GM23338 (cell line): ENCODE measurements at regions not wholly inside any gene's neighbourhood (a gene's known extent, or its start where the extent isn't known, plus 50 kb on each side); places are given as distances from the start of the nearest gene placed in this dataset.
A peak's percentile ranks its signal among the peaks of the same experiment; 100 is the strongest.

Source experiments
- ATAC-seq: fragments of 200-7000 bp; cut with Tn5 transposase; 3 replicates; pipeline ENCODE4 v1.9.1; 2020
- DNase-seq: peaks from one replicate; pipeline ENCODE4 v3.0.0-alpha.2; 2015; ENCODE audit warnings: low spot score
- H2AFZ ChIP-seq: fragments of 200-600 bp; sonication (generic); 2 replicates; pipeline ENCODE4 v1.8.0; 2016; ENCODE audit warnings: antibody characterized with exemption, mild to moderate bottlenecking, moderate library complexity
- H3F3A ChIP-seq: fragments of 200-600 bp; sonication (generic); replicated peaks from 2 replicates; pipeline ENCODE4 v1.8.0; 2017; ENCODE audit warnings: antibody characterized with exemption, mixed run types, low read depth
- H3K27ac ChIP-seq: fragments of 200-600 bp; sonication (generic); 2 replicates; pipeline ENCODE4 v1.6.1; 2016; ENCODE audit warnings: low read depth
- H3K27me3 ChIP-seq: fragments of 200-600 bp; sonication (generic); 2 replicates; pipeline ENCODE4 v1.8.0; 2016; ENCODE audit warnings: mild to moderate bottlenecking, mixed run types, moderate library complexity; ENCODE audit not compliant: insufficient read depth
- H3K36me3 ChIP-seq: fragments of 200-600 bp; sonication (generic); 2 replicates; pipeline ENCODE4 v1.8.0; 2016; ENCODE audit warnings: mild to moderate bottlenecking; ENCODE audit not compliant: insufficient read depth
- H3K4me1 ChIP-seq: fragments of 200-600 bp; sonication (generic); 2 replicates; pipeline ENCODE4 v1.8.0; 2016; ENCODE audit warnings: mild to moderate bottlenecking, moderate library complexity; ENCODE audit not compliant: insufficient read depth
- H3K4me2 ChIP-seq: fragments of 200-600 bp; sonication (generic); 2 replicates; pipeline ENCODE4 v1.7.1; 2017; ENCODE audit warnings: mixed run types
- H3K4me3 ChIP-seq: fragments of 200-600 bp; sonication (generic); 2 replicates; pipeline ENCODE4 v1.6.1; 2016; ENCODE audit warnings: mixed run types
- H3K79me2 ChIP-seq: fragments of 200-600 bp; sonication (generic); replicated peaks from 2 replicates; pipeline ENCODE4 v1.8.0; 2017; ENCODE audit warnings: mild to moderate bottlenecking; ENCODE audit not compliant: insufficient read depth
- H3K9me2 ChIP-seq: fragments of 200-600 bp; sonication (generic); 2 replicates; pipeline ENCODE4 v1.8.0; 2017; ENCODE audit not compliant: insufficient read depth
- H4K20me1 ChIP-seq: fragments of 200-600 bp; sonication (generic); replicated peaks from 2 replicates; pipeline ENCODE4 v1.8.0; 2017; ENCODE audit warnings: mild to moderate bottlenecking; ENCODE audit not compliant: insufficient read depth
- H3K27ac Mint-ChIP-seq: 2 replicates; pipeline ENCODE4 v1.8.0; 2020; ENCODE audit warnings: inconsistent platforms, mild to moderate bottlenecking, moderate library complexity, mixed read lengths
- H3K27me3 Mint-ChIP-seq: 3 replicates; pipeline ENCODE4 v1.8.0; 2022; ENCODE audit warnings: low read depth, mild to moderate bottlenecking, moderate library complexity, mixed read lengths, inconsistent platforms; ENCODE audit not compliant: insufficient read depth, poor library complexity
- H3K36me3 Mint-ChIP-seq: 3 replicates; pipeline ENCODE4 v1.8.0; 2021; ENCODE audit warnings: low read depth, mild to moderate bottlenecking, inconsistent platforms, moderate library complexity, mixed read lengths
- H3K4me1 Mint-ChIP-seq: 3 replicates; pipeline ENCODE4 v1.8.0; 2020; ENCODE audit warnings: mild to moderate bottlenecking, inconsistent platforms, mixed read lengths
- H3K4me3 Mint-ChIP-seq: 3 replicates; pipeline ENCODE4 v1.8.0; 2021; ENCODE audit warnings: moderate library complexity, mild to moderate bottlenecking, inconsistent platforms, mixed read lengths
- H3K9me3 Mint-ChIP-seq: 3 replicates; pipeline ENCODE4 v1.8.0; 2020; ENCODE audit warnings: moderate library complexity, mild to moderate bottlenecking, inconsistent platforms, mixed read lengths
- CREB1 ChIP-seq: fragments of 250-450 bp; sonication (Bioruptor Pico); IDR thresholded peaks from 2 replicates; pipeline ENCODE4 v1.5.0; 2020; ENCODE audit warnings: low read depth, mild to moderate bottlenecking, moderate library complexity
- EZH2 ChIP-seq: fragments of 200-600 bp; sonication (generic); IDR thresholded peaks from one replicate; pipeline ENCODE4 v1.8.0; 2017; ENCODE audit warnings: antibody characterized with exemption, mild to moderate bottlenecking, low read depth; ENCODE audit not compliant: unreplicated experiment
- EZH2phosphoT487 ChIP-seq: fragments of 200-600 bp; sonication (generic); IDR thresholded peaks from one replicate; pipeline ENCODE4 v1.8.1; 2018; ENCODE audit warnings: antibody characterized with exemption; ENCODE audit not compliant: unreplicated experiment
- JUNB ChIP-seq: IDR thresholded peaks from one replicate; pipeline ENCODE4 v1.6.1; 2016; ENCODE audit warnings: antibody characterized with exemption; ENCODE audit not compliant: unreplicated experiment
- NANOG ChIP-seq: IDR thresholded peaks from 2 replicates; pipeline ENCODE4 v1.6.1; 2016; ENCODE audit warnings: antibody characterized with exemption, borderline replicate concordance
- POLR2AphosphoS5 ChIP-seq: IDR thresholded peaks from 2 replicates; pipeline ENCODE4 v1.6.1; 2016; ENCODE audit warnings: antibody characterized with exemption, low read depth
- STAT1 ChIP-seq: IDR thresholded peaks from one replicate; pipeline ENCODE4 v1.6.1; 2016; ENCODE audit warnings: antibody characterized with exemption; ENCODE audit not compliant: unreplicated experiment
- ZNF114 ChIP-seq: fragments of 250-450 bp; sonication (Bioruptor Pico); IDR thresholded peaks from 2 replicates; pipeline ENCODE4 v1.5.0; 2020; ENCODE audit warnings: mild to moderate bottlenecking, moderate library complexity
- ZNF331 ChIP-seq: fragments of 250-450 bp; sonication (Bioruptor Pico); IDR thresholded peaks from 2 replicates; pipeline ENCODE4 v1.5.0; 2020; ENCODE audit warnings: low read depth, mild to moderate bottlenecking, moderate library complexity
- TF ChIP-seq, protein P1 (sequence below), 2 experiments: fragments of 200-600 bp in 1 of 2; sonication (generic) in 1 of 2; conservative IDR thresholded peaks; 2 replicates each; pipeline versions ENCODE4 v1.5.1 to v1.6.1; 2016 to 2017; ENCODE audit warnings: antibody characterized with exemption in 2 of 2, low read depth in 2 of 2, mild to moderate bottlenecking in 2 of 2, moderate library complexity in 1 of 2
- TF ChIP-seq, protein P2 (sequence below): fragments of 250-450 bp; sonication (Bioruptor Pico); IDR thresholded peaks from 2 replicates; pipeline ENCODE4 v1.5.0; 2020; ENCODE audit warnings: mild to moderate bottlenecking, moderate library complexity

DNA sequence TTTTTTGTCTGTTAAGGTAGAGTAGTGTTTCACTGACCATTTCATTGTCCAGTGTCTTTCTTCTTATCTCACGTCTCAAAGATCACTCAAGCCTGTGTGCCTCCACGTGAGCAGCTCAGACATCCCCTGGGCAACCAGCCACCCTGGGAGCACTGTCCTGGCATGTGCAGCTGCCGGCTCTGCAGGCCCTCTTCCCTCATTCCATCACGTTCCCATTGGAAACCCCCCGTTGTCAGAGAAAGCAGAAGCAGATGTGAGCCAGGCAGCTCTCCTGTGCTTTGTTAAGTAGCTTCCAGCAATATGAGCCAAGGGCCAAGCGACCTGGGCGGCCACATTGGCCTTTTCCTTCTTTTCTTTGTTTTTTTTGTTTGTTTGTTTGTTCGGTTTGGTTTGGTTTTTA, 233.2 kb upstream of the SYNDIG1 start:
- ATAC-seq: no peak
- Histone ChIP-seq H3K79me2 (no peaks in the 10 kb centered on the region), H3F3A (no peaks in the 10 kb centered on the region), H3K9me2 (peaks cover 5% of the 10 kb centered on the region; the same call in 1 of the 2 replicates), H2AFZ (no peak overlapping the region), H3K4me2 (no peak overlapping the region), H3K36me3 (no peaks in the 10 kb centered on the region), H4K20me1 (no peaks in the 10 kb centered on the region), H3K27me3 (no peaks in the 10 kb centered on the region), H3K4me1 (no peaks in the 10 kb centered on the region), H3K4me3 (no peak overlapping the region), H3K27ac (no peak overlapping the region)
- H3K9me3 Mint-ChIP-seq: no peaks in the 10 kb centered on the region
- DNase-seq: no peak
- no peak overlapping the region for H3K4me3 Mint-ChIP-seq
- TF ChIP-seq, protein P1, sequence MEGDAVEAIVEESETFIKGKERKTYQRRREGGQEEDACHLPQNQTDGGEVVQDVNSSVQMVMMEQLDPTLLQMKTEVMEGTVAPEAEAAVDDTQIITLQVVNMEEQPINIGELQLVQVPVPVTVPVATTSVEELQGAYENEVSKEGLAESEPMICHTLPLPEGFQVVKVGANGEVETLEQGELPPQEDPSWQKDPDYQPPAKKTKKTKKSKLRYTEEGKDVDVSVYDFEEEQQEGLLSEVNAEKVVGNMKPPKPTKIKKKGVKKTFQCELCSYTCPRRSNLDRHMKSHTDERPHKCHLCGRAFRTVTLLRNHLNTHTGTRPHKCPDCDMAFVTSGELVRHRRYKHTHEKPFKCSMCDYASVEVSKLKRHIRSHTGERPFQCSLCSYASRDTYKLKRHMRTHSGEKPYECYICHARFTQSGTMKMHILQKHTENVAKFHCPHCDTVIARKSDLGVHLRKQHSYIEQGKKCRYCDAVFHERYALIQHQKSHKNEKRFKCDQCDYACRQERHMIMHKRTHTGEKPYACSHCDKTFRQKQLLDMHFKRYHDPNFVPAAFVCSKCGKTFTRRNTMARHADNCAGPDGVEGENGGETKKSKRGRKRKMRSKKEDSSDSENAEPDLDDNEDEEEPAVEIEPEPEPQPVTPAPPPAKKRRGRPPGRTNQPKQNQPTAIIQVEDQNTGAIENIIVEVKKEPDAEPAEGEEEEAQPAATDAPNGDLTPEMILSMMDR (conservative IDR thresholded peaks at IDR 0.05; ENCODE audit: low read depth in 2 of 2): no peak
- TF ChIP-seq CREB1 (CRISPR knock-in tag): no peak
- TF ChIP-seq ZNF331 (CRISPR knock-in tag): no peak
- TF ChIP-seq POLR2AphosphoS5: no peak
- no peak for TF ChIP-seq JUNB
- no peak for TF ChIP-seq STAT1
- H3K27me3 Mint-ChIP-seq: no peaks in the 10 kb centered on the region
- H3K4me1 Mint-ChIP-seq: no peaks in the 10 kb centered on the region
- H3K36me3 Mint-ChIP-seq: no peaks in the 10 kb centered on the region
- H3K27ac Mint-ChIP-seq: no peak overlapping the region

DNA sequence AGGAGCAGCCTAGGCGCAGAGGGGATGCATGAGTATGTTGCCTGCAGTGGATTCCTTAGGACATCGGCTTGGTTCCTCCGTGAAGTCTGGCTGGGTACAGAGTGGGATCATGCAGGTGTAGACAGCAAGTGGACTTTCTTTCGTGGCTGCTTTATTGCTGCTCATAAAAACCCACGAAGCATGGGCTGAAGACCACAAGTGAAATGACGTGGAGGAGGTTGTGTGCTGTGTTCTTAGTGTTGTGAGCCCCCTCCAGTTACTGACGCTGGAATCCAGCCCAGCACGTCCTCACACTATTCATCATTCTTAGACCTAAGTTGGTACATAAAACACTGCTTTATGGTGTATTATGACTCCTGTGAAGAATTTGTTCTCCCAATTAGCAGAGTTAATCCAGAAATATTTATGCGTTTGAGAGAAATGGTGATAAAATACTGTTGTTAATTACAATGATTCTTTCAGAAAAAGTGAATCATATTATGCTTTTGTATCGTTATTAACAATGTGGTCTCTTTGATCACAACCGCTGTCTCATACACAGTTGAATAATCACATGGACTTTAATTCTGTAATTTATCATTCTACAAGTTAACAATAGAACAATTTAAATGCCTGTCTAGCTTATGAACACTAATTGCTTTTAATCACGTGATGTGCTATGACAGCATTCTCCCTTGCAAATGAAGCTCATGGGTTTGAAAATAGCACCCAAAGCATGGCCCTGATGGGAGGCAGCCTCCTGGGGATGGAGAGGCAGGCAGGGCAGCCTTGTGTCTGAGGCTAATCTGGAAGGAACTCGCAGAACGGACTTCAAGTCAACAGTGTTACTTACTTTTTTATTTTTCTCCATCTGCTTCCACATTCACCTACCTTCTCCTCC, 233.9 kb upstream of the SYNDIG1 start:
- Mint-ChIP-seq H3K4me3 (no peak overlapping the region), H3K36me3 (no peaks in the 10 kb centered on the region), H3K27me3 (no peaks in the 10 kb centered on the region), H3K27ac (no peak overlapping the region), H3K4me1 (no peaks in the 10 kb centered on the region), H3K9me3 (no peaks in the 10 kb centered on the region)
- H3K4me1 ChIP-seq: no peaks in the 10 kb centered on the region
- peak overlapping the region; percentile 69; the same call in 1 of the 2 replicates for H2AFZ ChIP-seq
- no peak overlapping the region for H3K4me3 ChIP-seq
- no peaks in the 10 kb centered on the region for H3K79me2 ChIP-seq
- no peak overlapping the region for H3K27ac ChIP-seq
- H4K20me1 ChIP-seq: no peaks in the 10 kb centered on the region
- no peaks in the 10 kb centered on the region for H3F3A ChIP-seq
- ATAC-seq (no peak), DNase-seq (no peak)
- H3K9me2 ChIP-seq: peaks cover 5% of the 10 kb centered on the region; the same call in 1 of the 2 replicates
- no peaks in the 10 kb centered on the region for H3K36me3 ChIP-seq
- no peaks in the 10 kb centered on the region for H3K27me3 ChIP-seq
- no peak overlapping the region for H3K4me2 ChIP-seq
- TF ChIP-seq, protein P2, sequence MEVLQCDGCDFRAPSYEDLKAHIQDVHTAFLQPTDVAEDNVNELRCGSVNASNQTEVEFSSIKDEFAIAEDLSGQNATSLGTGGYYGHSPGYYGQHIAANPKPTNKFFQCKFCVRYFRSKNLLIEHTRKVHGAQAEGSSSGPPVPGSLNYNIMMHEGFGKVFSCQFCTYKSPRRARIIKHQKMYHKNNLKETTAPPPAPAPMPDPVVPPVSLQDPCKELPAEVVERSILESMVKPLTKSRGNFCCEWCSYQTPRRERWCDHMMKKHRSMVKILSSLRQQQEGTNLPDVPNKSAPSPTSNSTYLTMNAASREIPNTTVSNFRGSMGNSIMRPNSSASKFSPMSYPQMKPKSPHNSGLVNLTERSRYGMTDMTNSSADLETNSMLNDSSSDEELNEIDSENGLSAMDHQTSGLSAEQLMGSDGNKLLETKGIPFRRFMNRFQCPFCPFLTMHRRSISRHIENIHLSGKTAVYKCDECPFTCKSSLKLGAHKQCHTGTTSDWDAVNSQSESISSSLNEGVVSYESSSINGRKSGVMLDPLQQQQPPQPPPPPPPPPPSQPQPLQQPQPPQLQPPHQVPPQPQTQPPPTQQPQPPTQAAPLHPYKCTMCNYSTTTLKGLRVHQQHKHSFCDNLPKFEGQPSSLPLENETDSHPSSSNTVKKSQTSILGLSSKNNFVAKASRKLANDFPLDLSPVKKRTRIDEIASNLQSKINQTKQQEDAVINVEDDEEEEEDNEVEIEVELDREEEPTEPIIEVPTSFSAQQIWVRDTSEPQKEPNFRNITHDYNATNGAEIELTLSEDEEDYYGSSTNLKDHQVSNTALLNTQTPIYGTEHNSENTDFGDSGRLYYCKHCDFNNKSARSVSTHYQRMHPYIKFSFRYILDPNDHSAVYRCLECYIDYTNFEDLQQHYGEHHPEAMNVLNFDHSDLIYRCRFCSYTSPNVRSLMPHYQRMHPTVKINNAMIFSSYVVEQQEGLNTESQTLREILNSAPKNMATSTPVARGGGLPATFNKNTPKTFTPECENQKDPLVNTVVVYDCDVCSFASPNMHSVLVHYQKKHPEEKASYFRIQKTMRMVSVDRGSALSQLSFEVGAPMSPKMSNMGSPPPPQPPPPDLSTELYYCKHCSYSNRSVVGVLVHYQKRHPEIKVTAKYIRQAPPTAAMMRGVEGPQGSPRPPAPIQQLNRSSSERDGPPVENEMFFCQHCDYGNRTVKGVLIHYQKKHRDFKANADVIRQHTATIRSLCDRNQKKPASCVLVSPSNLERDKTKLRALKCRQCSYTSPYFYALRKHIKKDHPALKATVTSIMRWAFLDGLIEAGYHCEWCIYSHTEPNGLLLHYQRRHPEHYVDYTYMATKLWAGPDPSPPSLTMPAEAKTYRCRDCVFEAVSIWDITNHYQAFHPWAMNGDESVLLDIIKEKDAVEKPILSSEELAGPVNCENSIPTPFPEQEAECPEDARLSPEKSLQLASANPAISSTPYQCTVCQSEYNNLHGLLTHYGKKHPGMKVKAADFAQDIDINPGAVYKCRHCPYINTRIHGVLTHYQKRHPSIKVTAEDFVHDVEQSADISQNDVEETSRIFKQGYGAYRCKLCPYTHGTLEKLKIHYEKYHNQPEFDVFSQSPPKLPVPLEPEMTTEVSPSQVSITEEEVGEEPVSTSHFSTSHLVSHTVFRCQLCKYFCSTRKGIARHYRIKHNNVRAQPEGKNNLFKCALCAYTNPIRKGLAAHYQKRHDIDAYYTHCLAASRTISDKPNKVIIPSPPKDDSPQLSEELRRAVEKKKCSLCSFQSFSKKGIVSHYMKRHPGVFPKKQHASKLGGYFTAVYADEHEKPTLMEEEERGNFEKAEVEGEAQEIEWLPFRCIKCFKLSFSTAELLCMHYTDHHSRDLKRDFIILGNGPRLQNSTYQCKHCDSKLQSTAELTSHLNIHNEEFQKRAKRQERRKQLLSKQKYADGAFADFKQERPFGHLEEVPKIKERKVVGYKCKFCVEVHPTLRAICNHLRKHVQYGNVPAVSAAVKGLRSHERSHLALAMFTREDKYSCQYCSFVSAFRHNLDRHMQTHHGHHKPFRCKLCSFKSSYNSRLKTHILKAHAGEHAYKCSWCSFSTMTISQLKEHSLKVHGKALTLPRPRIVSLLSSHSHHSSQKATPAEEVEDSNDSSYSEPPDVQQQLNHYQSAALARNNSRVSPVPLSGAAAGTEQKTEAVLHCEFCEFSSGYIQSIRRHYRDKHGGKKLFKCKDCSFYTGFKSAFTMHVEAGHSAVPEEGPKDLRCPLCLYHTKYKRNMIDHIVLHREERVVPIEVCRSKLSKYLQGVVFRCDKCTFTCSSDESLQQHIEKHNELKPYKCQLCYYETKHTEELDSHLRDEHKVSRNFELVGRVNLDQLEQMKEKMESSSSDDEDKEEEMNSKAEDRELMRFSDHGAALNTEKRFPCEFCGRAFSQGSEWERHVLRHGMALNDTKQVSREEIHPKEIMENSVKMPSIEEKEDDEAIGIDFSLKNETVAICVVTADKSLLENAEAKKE (CRISPR knock-in tag): no peak
- TF ChIP-seq ZNF331 (CRISPR knock-in tag) (no peak), ZNF114 (CRISPR knock-in tag) (no peak), CREB1 (CRISPR knock-in tag) (no peak), POLR2AphosphoS5 (no peak), EZH2phosphoT487 (no peak), STAT1 (no peak), NANOG (no peak), EZH2 (no peak)
